Suprapubic skin (tissue), 4 donors: ENCODE measurements at regions not wholly inside any gene's neighbourhood (a gene's known extent, or its start where the extent isn't known, plus 50 kb on each side); places are given as distances from the start of the nearest gene placed in this dataset.

Experiments
- DNase-seq, 2 donors: peaks; one replicate each; pipeline ENCODE4 v3.0.0-alpha.2; 2019; ENCODE audit warnings: low spot score in 2 of 2
- H3K27ac ChIP-seq: fragments of 200-600 bp; sonication (generic); one replicate; pipeline ENCODE4 v1.5.1; 2019
- H3K27me3 ChIP-seq: fragments of 200-600 bp; sonication (generic); one replicate; pipeline ENCODE4 v1.5.1; 2019
- H3K36me3 ChIP-seq: fragments of 200-600 bp; sonication (generic); one replicate; pipeline ENCODE4 v1.5.1; 2019
- H3K4me1 ChIP-seq: fragments of 200-600 bp; sonication (generic); one replicate; pipeline ENCODE4 v1.5.1; 2019
- H3K4me3 ChIP-seq: fragments of 200-600 bp; sonication (generic); one replicate; pipeline ENCODE4 v1.5.1; 2019; ENCODE audit warnings: mild to moderate bottlenecking
- H3K9me3 ChIP-seq: fragments of 200-600 bp; sonication (generic); one replicate; pipeline ENCODE4 v1.5.1; 2019
- EP300 ChIP-seq: sonication (generic); formaldehyde crosslinking; IDR thresholded peaks from one replicate; pipeline ENCODE4 v1.6.1; 2017; ENCODE audit warnings: antibody characterized with exemption
- POLR2A ChIP-seq, 2 donors: fragments of 450-650 bp; IDR thresholded peaks; one replicate each; pipeline ENCODE4 v1.6.1; 2017; ENCODE audit warnings: antibody characterized with exemption in 2 of 2, mild to moderate bottlenecking in 2 of 2, moderate library complexity in 2 of 2
- POLR2AphosphoS5 ChIP-seq, 3 donors: sonication (generic); formaldehyde crosslinking; IDR thresholded peaks; one replicate each; pipeline ENCODE4 v1.6.1; 2017; ENCODE audit warnings: antibody characterized with exemption in 3 of 3
- WGBS: methylation state at CpG from one replicate; pipeline ENCODE4 v1.1.5; 2018; 5-methylcytosine and 5-hydroxymethylcytosine counted together
- TF ChIP-seq, protein P1 (sequence below), 2 donors: fragments of 200-600 bp in 1 of 2; fragments of 450-650 bp in 1 of 2; sonication (generic) in 1 of 2; IDR thresholded peaks; one replicate each; pipeline ENCODE4 v1.5.1; 2016 to 2019; ENCODE audit warnings: antibody characterized with exemption in 2 of 2, mild to moderate bottlenecking in 1 of 2, moderate library complexity in 1 of 2

DNA sequence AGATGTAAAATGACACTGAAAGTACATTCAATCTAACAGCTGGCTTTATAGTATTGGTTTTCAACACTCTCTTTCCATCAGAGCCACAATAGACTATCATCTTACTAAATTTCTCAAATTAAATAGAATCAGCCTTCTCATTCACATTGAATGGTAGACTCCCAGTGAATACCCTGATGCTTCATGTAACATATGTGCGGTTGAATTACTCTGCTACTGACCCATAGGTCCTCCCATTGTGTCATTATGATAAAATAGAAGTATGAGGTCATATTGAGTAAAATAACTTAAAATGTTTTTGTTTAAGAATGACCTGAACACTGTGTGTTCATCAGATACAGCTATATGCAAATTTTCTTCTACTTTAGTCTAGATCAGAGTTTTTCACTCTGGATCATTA, 75.9 kb upstream of the ADAMTSL1 start:
- 95% methylated on average over 1 of the region's 1 CpG for WGBS
- no peaks in the 10 kb centered on the region for H3K27me3 ChIP-seq
- peaks cover 18% of the 10 kb centered on the region for H3K4me1 ChIP-seq
- H3K36me3 ChIP-seq, result no peaks in the 10 kb centered on the region
- H3K27ac ChIP-seq, result no peak overlapping the region
- H3K9me3 ChIP-seq, result no peaks in the 10 kb centered on the region
- TF ChIP-seq EP300, result no peak
- TF ChIP-seq POLR2AphosphoS5 (IDR thresholded peaks at IDR 0.05), result no peak
- no peak for TF ChIP-seq POLR2A (IDR thresholded peaks at IDR 0.05)
- TF ChIP-seq, protein P1, sequence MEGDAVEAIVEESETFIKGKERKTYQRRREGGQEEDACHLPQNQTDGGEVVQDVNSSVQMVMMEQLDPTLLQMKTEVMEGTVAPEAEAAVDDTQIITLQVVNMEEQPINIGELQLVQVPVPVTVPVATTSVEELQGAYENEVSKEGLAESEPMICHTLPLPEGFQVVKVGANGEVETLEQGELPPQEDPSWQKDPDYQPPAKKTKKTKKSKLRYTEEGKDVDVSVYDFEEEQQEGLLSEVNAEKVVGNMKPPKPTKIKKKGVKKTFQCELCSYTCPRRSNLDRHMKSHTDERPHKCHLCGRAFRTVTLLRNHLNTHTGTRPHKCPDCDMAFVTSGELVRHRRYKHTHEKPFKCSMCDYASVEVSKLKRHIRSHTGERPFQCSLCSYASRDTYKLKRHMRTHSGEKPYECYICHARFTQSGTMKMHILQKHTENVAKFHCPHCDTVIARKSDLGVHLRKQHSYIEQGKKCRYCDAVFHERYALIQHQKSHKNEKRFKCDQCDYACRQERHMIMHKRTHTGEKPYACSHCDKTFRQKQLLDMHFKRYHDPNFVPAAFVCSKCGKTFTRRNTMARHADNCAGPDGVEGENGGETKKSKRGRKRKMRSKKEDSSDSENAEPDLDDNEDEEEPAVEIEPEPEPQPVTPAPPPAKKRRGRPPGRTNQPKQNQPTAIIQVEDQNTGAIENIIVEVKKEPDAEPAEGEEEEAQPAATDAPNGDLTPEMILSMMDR (IDR thresholded peaks at IDR 0.05), result no peak
- DNase-seq, result no peak
- no peak overlapping the region for H3K4me3 ChIP-seq

DNA sequence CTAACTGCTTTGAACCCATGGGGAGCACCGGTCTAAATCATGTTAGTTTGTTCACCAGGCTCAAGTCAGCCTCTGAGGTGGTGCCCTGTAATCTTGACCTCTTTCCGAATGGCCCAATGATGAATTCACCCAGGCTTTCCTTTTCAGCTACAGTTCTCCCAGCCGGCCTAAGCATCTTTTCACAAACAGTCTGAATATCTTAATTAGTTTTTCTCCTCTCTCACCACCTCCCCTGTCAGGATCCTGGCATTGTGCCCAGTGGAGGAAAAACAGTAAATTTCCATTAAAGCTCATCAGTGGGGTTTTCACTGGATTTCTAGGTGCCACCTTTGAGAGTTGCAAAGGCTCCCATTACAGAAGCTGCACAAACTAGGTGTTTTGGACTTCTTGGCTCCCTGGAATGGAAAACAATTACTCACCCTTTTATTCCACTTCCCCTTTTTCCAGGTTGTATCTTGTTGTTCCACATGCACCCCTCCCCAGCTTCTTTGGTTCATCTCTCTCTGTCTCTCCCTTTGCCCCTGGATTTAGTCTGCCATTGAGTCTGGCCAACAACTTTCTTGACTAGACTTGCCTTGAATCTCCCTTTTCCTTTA, 69.4 kb upstream of the ADAMTSL1 start:
- no peak overlapping the region for H3K4me3 ChIP-seq
- no peaks in the 10 kb centered on the region for H3K36me3 ChIP-seq
- 93% methylated on average over 3 of the region's 3 CpGs for WGBS
- DNase-seq, result no peak
- no peaks in the 10 kb centered on the region for H3K9me3 ChIP-seq
- no peaks in the 10 kb centered on the region for H3K4me1 ChIP-seq
- no peaks in the 10 kb centered on the region for H3K27me3 ChIP-seq
- H3K27ac ChIP-seq, result no peak overlapping the region
- no peak for TF ChIP-seq EP300
- no peak for TF ChIP-seq POLR2AphosphoS5 (IDR thresholded peaks at IDR 0.05)
- TF ChIP-seq, protein P1 (IDR thresholded peaks at IDR 0.05), result no peak
- no peak for TF ChIP-seq POLR2A (IDR thresholded peaks at IDR 0.05)

DNA sequence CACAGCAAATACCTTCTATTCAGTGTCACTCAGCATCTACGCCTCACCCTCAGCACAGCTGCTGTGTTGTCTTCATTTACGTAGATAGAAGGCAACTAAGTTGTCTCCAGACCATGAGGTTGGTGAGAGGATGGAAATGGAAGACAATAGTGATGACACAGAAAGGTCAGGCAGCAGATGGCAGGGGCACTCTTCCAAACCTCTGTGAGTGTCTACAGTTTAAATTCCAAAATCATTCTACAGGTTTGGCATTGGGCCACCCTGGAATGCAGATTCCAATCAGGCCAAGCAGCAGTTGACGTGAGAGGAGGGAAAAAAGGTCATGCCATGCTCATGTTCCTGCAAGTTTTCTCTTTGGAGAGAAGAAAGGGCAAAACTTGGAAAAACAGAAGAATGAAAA, 68.7 kb upstream of the ADAMTSL1 start:
- Histone ChIP-seq H3K9me3 (no peaks in the 10 kb centered on the region), H3K4me3 (no peak overlapping the region), H3K27ac (no peak overlapping the region), H3K27me3 (no peaks in the 10 kb centered on the region), H3K36me3 (no peaks in the 10 kb centered on the region), H3K4me1 (no peaks in the 10 kb centered on the region)
- WGBS, result 76% methylated on average over 3 of the region's 3 CpGs
- DNase-seq, result no peak
- TF ChIP-seq, protein P1 (IDR thresholded peaks at IDR 0.05), result no peak
- TF ChIP-seq POLR2AphosphoS5 (IDR thresholded peaks at IDR 0.05) (no peak), EP300 (no peak), POLR2A (IDR thresholded peaks at IDR 0.05) (no peak)

DNA sequence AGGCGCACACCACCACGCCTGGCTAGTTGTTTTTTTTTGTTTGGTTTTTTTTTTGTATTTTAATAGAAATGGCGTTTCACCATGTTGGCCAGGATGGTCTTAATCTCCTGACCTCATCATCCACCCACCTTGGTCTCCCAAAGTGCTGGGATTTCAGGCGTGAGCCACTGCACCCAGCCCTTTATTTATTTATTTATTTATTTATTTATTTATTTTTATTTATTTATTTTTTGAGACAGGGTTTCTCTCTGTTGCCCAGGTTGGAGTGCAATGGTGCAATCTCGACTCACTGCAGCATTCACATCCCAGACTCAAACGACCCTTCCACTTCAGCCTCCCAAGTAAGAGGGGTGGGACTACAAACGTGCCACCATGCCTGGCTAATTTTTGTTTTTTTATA, 63.0 kb upstream of the ADAMTSL1 start:
- no peak for DNase-seq
- TF ChIP-seq POLR2AphosphoS5 (IDR thresholded peaks at IDR 0.05), result no peak
- TF ChIP-seq POLR2A (IDR thresholded peaks at IDR 0.05), result no peak
- TF ChIP-seq EP300, result no peak
- TF ChIP-seq, protein P1 (IDR thresholded peaks at IDR 0.05), result no peak
- no peaks in the 10 kb centered on the region for H3K9me3 ChIP-seq
- H3K27ac ChIP-seq, result no peak overlapping the region
- H3K36me3 ChIP-seq, result no peaks in the 10 kb centered on the region
- H3K27me3 ChIP-seq, result no peaks in the 10 kb centered on the region
- no peak overlapping the region for H3K4me3 ChIP-seq
- 94% methylated on average over 7 of the region's 7 CpGs for WGBS
- no peaks in the 10 kb centered on the region for H3K4me1 ChIP-seq

DNA sequence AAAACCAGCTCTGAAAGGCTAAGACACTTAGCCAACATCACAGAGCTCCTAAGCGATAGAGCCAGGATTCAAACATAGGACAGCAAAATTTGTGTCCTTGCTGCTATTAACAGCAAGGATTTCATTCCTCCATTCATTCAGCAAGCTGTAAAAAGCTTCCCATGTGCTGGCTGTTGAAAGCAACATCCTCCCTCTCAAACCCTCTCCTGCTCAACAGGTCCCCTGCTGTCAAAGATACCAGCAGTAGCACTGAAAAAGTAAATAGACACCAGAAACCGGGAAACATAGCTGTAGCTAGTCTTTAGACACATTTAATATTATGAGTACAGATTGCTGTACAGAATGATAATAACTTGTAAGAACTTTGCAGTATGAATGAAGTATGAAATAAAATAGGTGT, 52.6 kb upstream of the ADAMTSL1 start:
- Histone ChIP-seq H3K4me1 (no peaks in the 10 kb centered on the region), H3K4me3 (no peak overlapping the region), H3K36me3 (no peaks in the 10 kb centered on the region), H3K27ac (no peak overlapping the region), H3K27me3 (no peaks in the 10 kb centered on the region), H3K9me3 (no peaks in the 10 kb centered on the region)
- TF ChIP-seq POLR2A (IDR thresholded peaks at IDR 0.05) (no peak), POLR2AphosphoS5 (IDR thresholded peaks at IDR 0.05) (no peak), EP300 (no peak)
- TF ChIP-seq, protein P1 (IDR thresholded peaks at IDR 0.05), result no peak
- 91% methylated on average over 2 of the region's 2 CpGs for WGBS
- DNase-seq, result no peak
